ENCODE measurements at regions not wholly inside any gene's neighbourhood (a gene's known extent, or its start where the extent isn't known, plus 50 kb on each side); places are given as distances from the start of the nearest gene placed in this dataset.

DNA sequence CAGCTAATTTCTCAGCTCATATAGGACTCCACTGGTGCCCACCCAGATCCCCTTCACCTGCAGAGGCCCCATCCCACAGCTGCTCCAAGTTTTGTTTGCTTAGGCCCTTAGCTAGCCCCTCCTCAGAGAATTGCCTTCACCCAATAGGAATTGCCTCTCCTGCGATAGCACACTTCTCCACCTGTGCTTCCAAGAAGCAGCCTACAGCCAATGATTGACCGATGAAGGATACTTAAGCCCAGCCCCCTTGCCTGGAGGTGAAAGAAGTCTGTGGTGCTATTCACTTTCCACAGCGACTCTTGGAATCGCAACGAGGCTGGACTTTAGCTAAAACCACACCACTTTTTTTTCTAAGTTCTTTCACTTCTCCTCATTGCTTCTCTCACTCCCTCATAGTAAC is 353.2 kb upstream of the BTBD3 start:
- in situ Hi-C loops (cut with HindIII; ENCODE audit: low sequenced_read_pairs) = no loop called here

GRCh38 chr20:11569163-11569562 is 348.5 kb upstream of the BTBD3 start:
- DNase-seq (ENCODE audit: low read depth, low spot score) = no peak
- no peak overlapping the region for H3K4me3 ChIP-seq (ENCODE audit: low read depth, low read length)
- in situ Hi-C loops (cut with HindIII; ENCODE audit: low sequenced_read_pairs) = no loop called here
- TF ChIP-seq CTCF (IDR thresholded peaks at IDR 0.05; ENCODE audit: low read depth, low read length) = no peak

More for the DNA sequence above, 353.2 kb upstream of the BTBD3 start:
- no peak for TF ChIP-seq CTCF (IDR thresholded peaks at IDR 0.05; ENCODE audit: low read depth, low read length)
- no peak overlapping the region for H3K4me3 ChIP-seq (ENCODE audit: low read depth, low read length)
- DNase-seq (ENCODE audit: low read depth, low spot score) = no peak

DNA sequence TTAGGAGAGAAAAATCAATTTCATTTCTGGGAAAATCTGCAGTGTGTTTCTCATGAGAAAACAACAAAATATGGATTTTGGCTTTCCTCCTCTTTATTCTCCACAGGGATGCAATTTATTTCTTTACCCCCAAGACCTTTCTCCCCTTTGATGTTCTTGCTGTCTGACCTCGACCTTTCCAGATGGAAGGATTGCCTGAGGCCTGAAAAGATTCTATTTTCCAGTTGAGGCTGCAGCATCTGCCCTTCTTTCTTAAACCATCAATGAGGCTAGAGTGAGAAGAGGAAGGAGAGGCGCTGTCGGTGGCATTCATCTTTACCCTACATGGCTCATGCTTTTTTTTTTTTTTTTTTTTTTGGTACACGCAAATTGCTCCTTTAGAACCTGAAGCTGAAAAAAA is 344.2 kb upstream of the BTBD3 start:
- TF ChIP-seq CTCF (IDR thresholded peaks at IDR 0.05; ENCODE audit: low read depth, low read length) = no peak
- in situ Hi-C loops (cut with HindIII; ENCODE audit: low sequenced_read_pairs) = no loop called here
- no peak for DNase-seq (ENCODE audit: low read depth, low spot score)
- no peak overlapping the region for H3K4me3 ChIP-seq (ENCODE audit: low read depth, low read length)

DNA sequence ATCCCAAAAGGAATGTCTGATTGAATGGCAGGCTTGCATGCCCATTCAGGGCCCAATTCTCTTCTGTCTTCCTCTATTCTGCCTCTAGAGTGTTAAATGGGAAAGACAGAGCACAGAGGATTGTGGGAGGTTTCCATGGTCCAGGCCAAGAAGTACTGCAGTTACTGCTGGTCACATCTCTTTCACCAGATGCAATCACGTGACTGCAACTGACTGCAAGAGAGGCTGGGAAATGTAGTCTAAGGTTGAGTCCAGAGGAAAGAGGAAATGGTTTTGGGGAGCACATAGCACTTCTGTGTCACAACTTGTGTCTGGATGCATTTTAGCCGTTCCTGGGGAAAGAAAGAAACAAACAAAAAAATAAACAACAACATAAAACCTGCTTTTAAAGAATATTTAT is 336.4 kb upstream of the BTBD3 start:
- no peak for DNase-seq (ENCODE audit: low read depth, low spot score)
- no peak overlapping the region for H3K4me3 ChIP-seq (ENCODE audit: low read depth, low read length)
- in situ Hi-C loops (cut with HindIII; ENCODE audit: low sequenced_read_pairs) = no loop called here
- no peak for TF ChIP-seq CTCF (IDR thresholded peaks at IDR 0.05; ENCODE audit: low read depth, low read length)

GRCh38 chr20:11582060-11582459 is 335.6 kb upstream of the BTBD3 start:
- no peak for TF ChIP-seq CTCF (IDR thresholded peaks at IDR 0.05; ENCODE audit: low read depth, low read length)
- in situ Hi-C loops (cut with HindIII; ENCODE audit: low sequenced_read_pairs) = no loop called here
- peak; percentile 7 for DNase-seq (ENCODE audit: low read depth, low spot score)
- no peak overlapping the region for H3K4me3 ChIP-seq (ENCODE audit: low read depth, low read length)

GRCh38 chr20:11585752-11586352 is 331.8 kb upstream of the BTBD3 start:
- TF ChIP-seq CTCF (IDR thresholded peaks at IDR 0.05; ENCODE audit: low read depth, low read length) = peak; percentile 41
- DNase-seq (ENCODE audit: low read depth, low spot score) = peak; percentile 26

DNA sequence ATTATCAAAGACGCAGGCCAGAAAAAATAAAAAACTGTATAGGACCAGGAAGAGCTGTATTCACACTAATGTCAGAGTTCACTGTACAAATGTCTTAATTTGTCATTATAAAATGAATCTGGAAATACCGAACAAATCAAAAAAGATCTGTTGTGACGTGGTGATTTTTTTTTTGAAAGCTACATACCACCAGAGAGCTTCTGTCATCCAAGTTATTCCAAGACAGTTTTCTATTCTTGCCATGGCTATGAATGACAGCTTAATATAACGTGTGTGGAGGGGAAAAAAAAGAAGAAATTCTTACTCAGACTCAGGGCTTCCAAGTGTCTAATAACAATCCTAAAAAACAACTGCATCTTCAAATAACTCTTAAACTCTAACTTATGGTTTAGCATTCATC is 328.8 kb upstream of the BTBD3 start:
- no peak for TF ChIP-seq CTCF (IDR thresholded peaks at IDR 0.05; ENCODE audit: low read depth, low read length)
- H3K4me3 ChIP-seq (ENCODE audit: low read depth, low read length) = no peak overlapping the region
- in situ Hi-C loops (cut with HindIII; ENCODE audit: low sequenced_read_pairs) = no loop called here

More at GRCh38 chr20:11585752-11586352, 331.8 kb upstream of the BTBD3 start:
- in situ Hi-C loops (cut with HindIII; ENCODE audit: low sequenced_read_pairs) = no loop called here
- H3K4me3 ChIP-seq (ENCODE audit: low read depth, low read length) = no peak overlapping the region

More for the DNA sequence above, 328.8 kb upstream of the BTBD3 start:
- no peak for DNase-seq (ENCODE audit: low read depth, low spot score)

Data from astrocyte of the spinal cord (primary cell).